HepG2 (cell line): ENCODE measurements at regions not wholly inside any gene's neighbourhood (a gene's known extent, or its start where the extent isn't known, plus 50 kb on each side); places are given as distances from the start of the nearest gene placed in this dataset.
A peak's percentile ranks its signal among the peaks of the same experiment; 100 is the strongest.

Experiments
- ARNT2 ChIP-seq: sonication (generic); formaldehyde crosslinking; IDR thresholded peaks from 2 replicates; pipeline ENCODE4 v1.8.0; 2022; ENCODE audit warnings: mild to moderate bottlenecking, low read depth, missing genetic modification reagents, moderate library complexity
- CBX5 ChIP-seq: sonication (generic); formaldehyde crosslinking; IDR thresholded peaks from 2 replicates; pipeline ENCODE4 v1.4.0; 2020; ENCODE audit warnings: missing genetic modification reagents, borderline replicate concordance
- HOXA3 ChIP-seq: sonication (generic); formaldehyde crosslinking; IDR thresholded peaks from 2 replicates; pipeline ENCODE4 v1.5.0; 2020; ENCODE audit warnings: missing genetic modification reagents
- JUNB ChIP-seq: sonication (generic); formaldehyde crosslinking; IDR thresholded peaks from 2 replicates; pipeline ENCODE4 v1.8.0; 2022; ENCODE audit warnings: missing genetic modification reagents, mild to moderate bottlenecking, borderline replicate concordance
- MXI1 ChIP-seq: IDR thresholded peaks from 3 replicates; pipeline ENCODE4 v1.6.1; 2012; ENCODE audit warnings: low read depth, low read length, inconsistent platforms, borderline replicate concordance
- MZF1 ChIP-seq: sonication (generic); formaldehyde crosslinking; IDR thresholded peaks from 2 replicates; pipeline ENCODE4 v1.8.1; 2023; ENCODE audit warnings: mild to moderate bottlenecking, missing genetic modification reagents, borderline replicate concordance
- NCOR1 ChIP-seq: fragments of 200-600 bp; sonication (generic); IDR thresholded peaks from 2 replicates; pipeline ENCODE4 v1.7.0; 2017; ENCODE audit warnings: antibody characterized with exemption, low read length, borderline replicate concordance
- NFIB ChIP-seq: sonication (generic); formaldehyde crosslinking; IDR thresholded peaks from 2 replicates; pipeline ENCODE4 v1.9.0; 2021; ENCODE audit warnings: missing genetic modification reagents, mild to moderate bottlenecking, borderline replicate concordance
- NFRKB ChIP-seq: fragments of 450-650 bp; IDR thresholded peaks from 2 replicates; pipeline ENCODE4 v1.6.1; 2017
- PHB2 ChIP-seq: fragments of 450-650 bp; IDR thresholded peaks from 2 replicates; pipeline ENCODE4 v1.6.1; 2018; ENCODE audit not compliant: partially characterized antibody
- PTBP1 ChIP-seq: fragments of 200-400 bp; formaldehyde crosslinking; IDR thresholded peaks from 2 replicates; pipeline ENCODE4 v1.6.1; 2018; ENCODE audit warnings: low read length, low read depth; ENCODE audit not compliant: poor library complexity, severe bottlenecking
- RAD21 ChIP-seq: fragments of 450-650 bp; formaldehyde crosslinking; IDR thresholded peaks from 2 replicates; pipeline ENCODE4 v1.5.0; 2020; ENCODE audit warnings: mild to moderate bottlenecking
- ZBTB8A ChIP-seq: sonication (generic); formaldehyde crosslinking; IDR thresholded peaks from 2 replicates; pipeline ENCODE4 v1.4.0; 2020; ENCODE audit warnings: mild to moderate bottlenecking, low read depth, missing genetic modification reagents, borderline replicate concordance
- ZC3H4 ChIP-seq: sonication (generic); formaldehyde crosslinking; IDR thresholded peaks from 2 replicates; pipeline ENCODE4 v1.4.0; 2020; ENCODE audit warnings: missing genetic modification reagents, borderline replicate concordance
- ZFP90 ChIP-seq: sonication (generic); formaldehyde crosslinking; IDR thresholded peaks from 2 replicates; pipeline ENCODE4 v1.8.0; 2022; ENCODE audit warnings: missing genetic modification reagents, mild to moderate bottlenecking, inconsistent platforms, borderline replicate concordance
- ZNF10 ChIP-seq: sonication (generic); formaldehyde crosslinking; IDR thresholded peaks from 2 replicates; pipeline ENCODE4 v1.4.0; 2020; ENCODE audit warnings: mild to moderate bottlenecking, low read depth, missing genetic modification reagents, borderline replicate concordance
- ZNF224 ChIP-seq: sonication (generic); formaldehyde crosslinking; IDR thresholded peaks from 2 replicates; pipeline ENCODE4 v1.5.0; 2020; ENCODE audit warnings: mild to moderate bottlenecking, missing genetic modification reagents
- ZNF382 ChIP-seq: sonication (generic); formaldehyde crosslinking; IDR thresholded peaks from 2 replicates; pipeline ENCODE4 v1.5.0; 2020; ENCODE audit warnings: missing genetic modification reagents, mild to moderate bottlenecking, borderline replicate concordance
- ZNF432 ChIP-seq: sonication (generic); formaldehyde crosslinking; IDR thresholded peaks from 2 replicates; pipeline ENCODE4 v1.5.0; 2020; ENCODE audit warnings: missing genetic modification reagents, mild to moderate bottlenecking, borderline replicate concordance
- ZNF772 ChIP-seq: sonication (generic); formaldehyde crosslinking; IDR thresholded peaks from 2 replicates; pipeline ENCODE4 v1.5.0; 2020; ENCODE audit warnings: mild to moderate bottlenecking, missing genetic modification reagents
- ZSCAN9 ChIP-seq: IDR thresholded peaks from 2 replicates; pipeline ENCODE4 v1.6.1; 2016; ENCODE audit warnings: borderline replicate concordance
- TF ChIP-seq, protein P1 (sequence below): sonication (generic); formaldehyde crosslinking; IDR thresholded peaks from 2 replicates; pipeline ENCODE4 v1.5.0; 2020; ENCODE audit warnings: missing genetic modification reagents
- TF ChIP-seq, protein P2 (sequence below): sonication (generic); formaldehyde crosslinking; IDR thresholded peaks from 2 replicates; pipeline ENCODE4 v1.4.0; 2020; ENCODE audit warnings: missing genetic modification reagents

- no peak for TF ChIP-seq NFIB (CRISPR knock-in tag)
- TF ChIP-seq ZBTB8A (CRISPR knock-in tag), result no peak
- TF ChIP-seq MXI1, result peak; percentile 24; the same call in 1 of the 3 replicates
- 0 out of 2 replicates have a peak, but pooled peaks have one; percentile 41 for TF ChIP-seq ZFP90 (CRISPR knock-in tag)
- TF ChIP-seq ZC3H4 (CRISPR knock-in tag), result no peak
- TF ChIP-seq ZSCAN9 (CRISPR knock-in tag), result peak; percentile 16; the same call in 1 of the 2 replicates
- TF ChIP-seq, protein P1, sequence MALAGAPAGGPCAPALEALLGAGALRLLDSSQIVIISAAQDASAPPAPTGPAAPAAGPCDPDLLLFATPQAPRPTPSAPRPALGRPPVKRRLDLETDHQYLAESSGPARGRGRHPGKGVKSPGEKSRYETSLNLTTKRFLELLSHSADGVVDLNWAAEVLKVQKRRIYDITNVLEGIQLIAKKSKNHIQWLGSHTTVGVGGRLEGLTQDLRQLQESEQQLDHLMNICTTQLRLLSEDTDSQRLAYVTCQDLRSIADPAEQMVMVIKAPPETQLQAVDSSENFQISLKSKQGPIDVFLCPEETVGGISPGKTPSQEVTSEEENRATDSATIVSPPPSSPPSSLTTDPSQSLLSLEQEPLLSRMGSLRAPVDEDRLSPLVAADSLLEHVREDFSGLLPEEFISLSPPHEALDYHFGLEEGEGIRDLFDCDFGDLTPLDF (CRISPR knock-in tag), result no peak
- TF ChIP-seq CBX5, result peak; percentile 67; the same call in 1 of the 2 replicates
- TF ChIP-seq MZF1, result no peak
- TF ChIP-seq HOXA3 (CRISPR knock-in tag), result peak; percentile 46; the same call in 1 of the 2 replicates
- TF ChIP-seq ZNF772 (CRISPR knock-in tag), result peak; percentile 95
- peak; percentile 49 for TF ChIP-seq RAD21 (CRISPR knock-in tag)
- TF ChIP-seq PTBP1, result no peak
- TF ChIP-seq ZNF382, result no peak
- TF ChIP-seq PHB2, result no peak
- no peak; the same call in 1 of the 2 replicates for TF ChIP-seq ARNT2 (CRISPR knock-in tag)
- TF ChIP-seq NCOR1, result peak; percentile 100
- no peak for TF ChIP-seq NFRKB
- TF ChIP-seq, protein P2, sequence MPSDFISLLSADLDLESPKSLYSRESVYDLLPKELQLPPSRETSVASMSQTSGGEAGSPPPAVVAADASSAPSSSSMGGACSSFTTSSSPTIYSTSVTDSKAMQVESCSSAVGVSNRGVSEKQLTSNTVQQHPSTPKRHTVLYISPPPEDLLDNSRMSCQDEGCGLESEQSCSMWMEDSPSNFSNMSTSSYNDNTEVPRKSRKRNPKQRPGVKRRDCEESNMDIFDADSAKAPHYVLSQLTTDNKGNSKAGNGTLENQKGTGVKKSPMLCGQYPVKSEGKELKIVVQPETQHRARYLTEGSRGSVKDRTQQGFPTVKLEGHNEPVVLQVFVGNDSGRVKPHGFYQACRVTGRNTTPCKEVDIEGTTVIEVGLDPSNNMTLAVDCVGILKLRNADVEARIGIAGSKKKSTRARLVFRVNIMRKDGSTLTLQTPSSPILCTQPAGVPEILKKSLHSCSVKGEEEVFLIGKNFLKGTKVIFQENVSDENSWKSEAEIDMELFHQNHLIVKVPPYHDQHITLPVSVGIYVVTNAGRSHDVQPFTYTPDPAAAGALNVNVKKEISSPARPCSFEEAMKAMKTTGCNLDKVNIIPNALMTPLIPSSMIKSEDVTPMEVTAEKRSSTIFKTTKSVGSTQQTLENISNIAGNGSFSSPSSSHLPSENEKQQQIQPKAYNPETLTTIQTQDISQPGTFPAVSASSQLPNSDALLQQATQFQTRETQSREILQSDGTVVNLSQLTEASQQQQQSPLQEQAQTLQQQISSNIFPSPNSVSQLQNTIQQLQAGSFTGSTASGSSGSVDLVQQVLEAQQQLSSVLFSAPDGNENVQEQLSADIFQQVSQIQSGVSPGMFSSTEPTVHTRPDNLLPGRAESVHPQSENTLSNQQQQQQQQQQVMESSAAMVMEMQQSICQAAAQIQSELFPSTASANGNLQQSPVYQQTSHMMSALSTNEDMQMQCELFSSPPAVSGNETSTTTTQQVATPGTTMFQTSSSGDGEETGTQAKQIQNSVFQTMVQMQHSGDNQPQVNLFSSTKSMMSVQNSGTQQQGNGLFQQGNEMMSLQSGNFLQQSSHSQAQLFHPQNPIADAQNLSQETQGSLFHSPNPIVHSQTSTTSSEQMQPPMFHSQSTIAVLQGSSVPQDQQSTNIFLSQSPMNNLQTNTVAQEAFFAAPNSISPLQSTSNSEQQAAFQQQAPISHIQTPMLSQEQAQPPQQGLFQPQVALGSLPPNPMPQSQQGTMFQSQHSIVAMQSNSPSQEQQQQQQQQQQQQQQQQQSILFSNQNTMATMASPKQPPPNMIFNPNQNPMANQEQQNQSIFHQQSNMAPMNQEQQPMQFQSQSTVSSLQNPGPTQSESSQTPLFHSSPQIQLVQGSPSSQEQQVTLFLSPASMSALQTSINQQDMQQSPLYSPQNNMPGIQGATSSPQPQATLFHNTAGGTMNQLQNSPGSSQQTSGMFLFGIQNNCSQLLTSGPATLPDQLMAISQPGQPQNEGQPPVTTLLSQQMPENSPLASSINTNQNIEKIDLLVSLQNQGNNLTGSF (CRISPR knock-in tag), result no peak
- no peak for TF ChIP-seq ZNF432 (CRISPR knock-in tag)
- TF ChIP-seq ZNF224 (CRISPR knock-in tag), result peak; percentile 39; the same call in 1 of the 2 replicates
- TF ChIP-seq JUNB (CRISPR knock-in tag), result 0 out of 2 replicates have a peak, but pooled peaks have one; percentile 0
- TF ChIP-seq ZNF10 (CRISPR knock-in tag), result no peak
Observed at GRCh38 chr2:8138923-8139667, 542.8 kb upstream of the ID2 start (continued).
